OCI-LY7 (cell line): ENCODE measurements at regions not wholly inside any gene's neighbourhood (a gene's known extent, or its start where the extent isn't known, plus 50 kb on each side); places are given as distances from the start of the nearest gene placed in this dataset.

Experiments
- CTCF ChIP-seq: fragments of 200-600 bp; sonication (generic); conservative IDR thresholded peaks from 2 replicates; pipeline ENCODE4 v1.5.1; 2014; ENCODE audit warnings: mild to moderate bottlenecking, antibody characterized with exemption, low read length, moderate library complexity, mixed read lengths
- EZH2phosphoT487 ChIP-seq: fragments of 200-600 bp; sonication (generic); IDR thresholded peaks from 2 replicates; pipeline ENCODE4 v1.6.1; 2018; ENCODE audit warnings: low read depth, borderline replicate concordance, mild to moderate bottlenecking, mixed run types, antibody characterized with exemption, low read length, moderate library complexity, mixed read lengths

- TF ChIP-seq CTCF (no peak), EZH2phosphoT487 (no peak)
These were observed 74.9 kb downstream of the ANKEF1 start for GRCh38 chr20:10109641-10110040.
